Panc1 (cell line): ENCODE measurements at regions not wholly inside any gene's neighbourhood (a gene's known extent, or its start where the extent isn't known, plus 50 kb on each side); places are given as distances from the start of the nearest gene placed in this dataset.

Source experiments
- ATAC-seq: fragments of 200-7000 bp; cut with Tn5 transposase; 2 replicates; pipeline ENCODE4 v1.9.1; 2020; ENCODE audit warnings: mild to moderate bottlenecking, moderate library complexity
- BruUV-seq: library from RNA; stranded (reverse); fragments of 400-500 nt; replicated peaks from 2 replicates; lab custom pipeline; 2021; lab: Mats Ljungman, UMichigan
- CTCF ChIA-PET: fragments of 300-600 bp; sonication (Branson Sonifier 250); formaldehyde crosslinking; loops from one replicate; lab custom pipeline; 2022; ENCODE audit warnings: antibody characterized with exemption; lab: Charles Lee
- POLR2A ChIA-PET: fragments of 300-600 bp; sonication (Branson Sonifier 250); formaldehyde crosslinking; loops from one replicate; lab custom pipeline; 2022; ENCODE audit warnings: antibody characterized with exemption; lab: Charles Lee
- DNase-seq: peaks from one replicate; pipeline ENCODE4 v3.0.0-alpha.2; 2010; ENCODE audit warnings: low read depth, low spot score
- H3K27ac ChIP-seq: 2 replicates; pipeline ENCODE4 v1.5.1; 2011; ENCODE audit warnings: mild to moderate bottlenecking, low read length, inconsistent platforms
- H3K27me3 ChIP-seq: fragments of 200-500 bp; sonication (Bioruptor generic); 2 replicates; pipeline ENCODE4 v1.6.0; 2014; ENCODE audit warnings: low read length, inconsistent platforms; ENCODE audit not compliant: control insufficient read depth, insufficient read depth
- H3K36me3 ChIP-seq: fragments of 200-500 bp; sonication (Bioruptor generic); 2 replicates; pipeline ENCODE4 v1.5.1; 2014; ENCODE audit warnings: inconsistent platforms, mild to moderate bottlenecking, low read length, moderate library complexity; ENCODE audit not compliant: control insufficient read depth, insufficient read depth
- H3K4me1 ChIP-seq: 2 replicates; pipeline ENCODE4 v1.5.1; 2011; ENCODE audit warnings: inconsistent platforms, mild to moderate bottlenecking, low read length, moderate library complexity; ENCODE audit not compliant: control insufficient read depth, insufficient read depth
- H3K4me3 ChIP-seq, 2 experiments: 2 replicates each; pipeline ENCODE4 v1.5.1; 2011 to 2012; ENCODE audit warnings: low read depth in 2 of 2, low read length in 2 of 2, mild to moderate bottlenecking in 2 of 2, inconsistent platforms in 1 of 2, moderate library complexity in 1 of 2
- H3K9me3 ChIP-seq: fragments of 200-500 bp; sonication (Bioruptor generic); 2 replicates; pipeline ENCODE4 v1.5.1; 2014; ENCODE audit warnings: low read depth, mild to moderate bottlenecking, inconsistent platforms, low read length, moderate library complexity; ENCODE audit not compliant: control insufficient read depth, insufficient read depth
- CTCF ChIP-seq: fragments of 450-650 bp; IDR thresholded peaks from 2 replicates; pipeline ENCODE4 v1.5.1; 2017; ENCODE audit warnings: mild to moderate bottlenecking
- POLR2AphosphoS5 ChIP-seq: IDR thresholded peaks from 2 replicates; pipeline ENCODE4 v1.6.1; 2012; ENCODE audit warnings: mild to moderate bottlenecking, low read depth, low read length, moderate library complexity
- REST ChIP-seq, 2 experiments: IDR thresholded peaks; 2 replicates each; pipeline ENCODE4 v1.6.1; 2011 to 2012; ENCODE audit warnings: low read depth in 2 of 2, control low read depth in 1 of 2, low read length in 1 of 2, mild to moderate bottlenecking in 1 of 2, moderate library complexity in 1 of 2; ENCODE audit not compliant: insufficient read depth in 1 of 2
- SIN3A ChIP-seq: IDR thresholded peaks from 2 replicates; pipeline ENCODE4 v1.6.1; 2012; ENCODE audit warnings: low read depth, mild to moderate bottlenecking, low read length, moderate library complexity, borderline replicate concordance; ENCODE audit not compliant: insufficient read depth
- TCF7L2 ChIP-seq: IDR thresholded peaks from 2 replicates; pipeline ENCODE4 v1.6.1; 2011; ENCODE audit warnings: mild to moderate bottlenecking, low read depth, low read length, inconsistent platforms
- in situ Hi-C: cut with HindIII; loops from 2 replicates; pipeline ENCODE4 v1.10.0; 2016; ENCODE audit warnings: low sequenced_read_pairs, low pct_unique_long_range_greater_than_20kb
- intact Hi-C: fragments of 100-400 bp; cut with micrococcal nuclease; formaldehyde crosslinking; loops from one replicate; pipeline ENCODE4 v1.10.0; 2022; ENCODE audit not compliant: unreplicated experiment

GRCh38 chr6:54787825-54788224, 58.7 kb upstream of the FAM83B start:
- no peaks in the 10 kb centered on the region for H3K4me1 ChIP-seq
- POLR2A ChIA-PET = no interaction called here
- intact Hi-C loops = no loop called here
- H3K27ac ChIP-seq = no peak overlapping the region
- ATAC-seq (no peak), DNase-seq (no peak)
- H3K9me3 ChIP-seq = no peaks in the 10 kb centered on the region
- no TSS peak for BruUV-seq
- no peaks in the 10 kb centered on the region for H3K36me3 ChIP-seq
- no peak overlapping the region for H3K4me3 ChIP-seq
- in situ Hi-C loops = no loop called here
- H3K27me3 ChIP-seq = no peaks in the 10 kb centered on the region
- TF ChIP-seq CTCF (no peak), POLR2AphosphoS5 (no peak), REST (IDR thresholded peaks at IDR 0.05; ENCODE audit: insufficient read depth in 1 of 2, low read depth in 2 of 2, low read length in 1 of 2) (no peak), TCF7L2 (no peak), SIN3A (no peak)
- CTCF ChIA-PET = no interaction called here
